Fibroblast of lung (primary cell): ENCODE measurements at regions not wholly inside any gene's neighbourhood (a gene's known extent, or its start where the extent isn't known, plus 50 kb on each side); places are given as distances from the start of the nearest gene placed in this dataset.

Experiments used
- DNase-seq, 2 donors: peaks; one replicate each; pipeline versions ENCODE4 v3.0.0 to v3.0.0-alpha.2; 2010; ENCODE audit warnings: low read depth in 2 of 2
- H2AFZ ChIP-seq: 2 replicates; pipeline ENCODE4 v1.5.1; 2012; ENCODE audit warnings: low read length, control low read depth, inconsistent platforms
- H3K27ac ChIP-seq: 2 replicates; pipeline ENCODE4 v1.5.1; 2011; ENCODE audit warnings: low read length, control low read depth; ENCODE audit not compliant: insufficient read depth
- H3K27me3 ChIP-seq: 2 replicates; pipeline ENCODE4 v1.5.1; 2011; ENCODE audit warnings: mild to moderate bottlenecking, low read length; ENCODE audit not compliant: control insufficient read depth, insufficient read depth
- H3K36me3 ChIP-seq: 2 replicates; pipeline ENCODE4 v1.5.1; 2011; ENCODE audit warnings: low read length; ENCODE audit not compliant: control insufficient read depth, insufficient read depth
- H3K4me1 ChIP-seq: 2 replicates; pipeline ENCODE4 v1.5.1; 2011; ENCODE audit warnings: low read length; ENCODE audit not compliant: control insufficient read depth, insufficient read depth; ENCODE audit errors: extremely low read depth
- H3K4me2 ChIP-seq: 2 replicates; pipeline ENCODE4 v1.5.1; 2011; ENCODE audit warnings: low read length, control low read depth; ENCODE audit not compliant: insufficient read depth; ENCODE audit errors: extremely low read depth
- H3K4me3 ChIP-seq, 4 experiments: fragments of 200-600 bp in 1 of 4; sonication (generic) in 1 of 4; replicated peaks in 1 of 4; 2 replicates each; pipeline ENCODE4 v1.5.1; 2011 to 2016; ENCODE audit warnings: low read length in 4 of 4, low read depth in 3 of 4, mild to moderate bottlenecking in 3 of 4, control low read depth in 2 of 4, inconsistent platforms in 1 of 4, mixed read lengths in 1 of 4; ENCODE audit not compliant: insufficient read depth in 1 of 4; ENCODE audit errors: control extremely low read depth in 1 of 4
- H3K79me2 ChIP-seq: 2 replicates; pipeline ENCODE4 v1.5.1; 2012; ENCODE audit warnings: mild to moderate bottlenecking, low read length, inconsistent platforms; ENCODE audit not compliant: control insufficient read depth, insufficient read depth
- H3K9ac ChIP-seq: 2 replicates; pipeline ENCODE4 v1.5.1; 2011; ENCODE audit warnings: mild to moderate bottlenecking, low read length, control low read depth; ENCODE audit not compliant: insufficient read depth
- H3K9me3 ChIP-seq: 2 replicates; pipeline ENCODE4 v1.5.1; 2012; ENCODE audit warnings: low read depth, low read length; ENCODE audit not compliant: control insufficient read depth, insufficient read depth
- H4K20me1 ChIP-seq: 2 replicates; pipeline ENCODE4 v1.5.1; 2011; ENCODE audit warnings: low read length; ENCODE audit not compliant: control insufficient read depth, insufficient read depth; ENCODE audit errors: extremely low read depth
- EZH2 ChIP-seq: IDR thresholded peaks from 2 replicates; pipeline ENCODE4 v1.5.1; 2012; ENCODE audit warnings: low read length, control low read depth, mild to moderate bottlenecking; ENCODE audit errors: missing control alignments
- TF ChIP-seq, protein P1 (sequence below), 2 donors: IDR thresholded peaks in 1 of 2; conservative IDR thresholded peaks in 1 of 2; 1 replicate in 1 of 2; 2 replicates in 1 of 2; pipeline ENCODE4 v1.5.1; 2011 to 2012; ENCODE audit warnings: low read length in 2 of 2, control low read depth in 1 of 2, inconsistent platforms in 1 of 2, low read depth in 1 of 2, mild to moderate bottlenecking in 1 of 2

DNA sequence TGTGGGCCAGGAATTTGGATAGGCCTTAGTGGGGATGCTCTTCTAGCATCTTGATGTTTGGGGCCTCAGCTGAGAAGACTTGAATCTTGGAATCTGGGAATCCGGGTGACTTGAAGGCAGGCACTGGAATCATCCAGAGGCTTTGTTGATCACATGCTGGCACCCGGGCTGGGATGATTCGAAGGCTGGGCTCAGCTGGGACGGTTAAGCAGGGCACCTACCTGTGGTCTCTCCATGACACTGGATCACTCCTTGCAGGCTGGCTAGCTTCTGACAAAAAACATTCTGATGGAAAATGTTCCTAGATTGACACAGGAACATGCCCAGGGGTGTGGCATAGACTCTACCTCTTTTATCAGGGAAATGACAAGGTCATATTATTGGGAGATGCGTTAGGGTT is 149.1 kb downstream of the TENT4A start:
- H2AFZ ChIP-seq = no peak overlapping the region
- no peaks in the 10 kb centered on the region for H3K9me3 ChIP-seq
- no peaks in the 10 kb centered on the region for H3K27me3 ChIP-seq

GRCh38 chr5:6867712-6868111 is 154.5 kb downstream of the TENT4A start:
- Histone ChIP-seq H3K36me3 (no peaks in the 10 kb centered on the region), H2AFZ (no peak overlapping the region), H3K79me2 (no peaks in the 10 kb centered on the region), H3K9me3 (no peaks in the 10 kb centered on the region), H3K4me1 (no peaks in the 10 kb centered on the region), H3K27me3 (no peaks in the 10 kb centered on the region), H3K4me2 (no peak overlapping the region), H3K9ac (no peak overlapping the region), H3K4me3 (no peak overlapping the region), H4K20me1 (no peaks in the 10 kb centered on the region), H3K27ac (no peak overlapping the region)
- DNase-seq = no peak
- TF ChIP-seq, protein P1, sequence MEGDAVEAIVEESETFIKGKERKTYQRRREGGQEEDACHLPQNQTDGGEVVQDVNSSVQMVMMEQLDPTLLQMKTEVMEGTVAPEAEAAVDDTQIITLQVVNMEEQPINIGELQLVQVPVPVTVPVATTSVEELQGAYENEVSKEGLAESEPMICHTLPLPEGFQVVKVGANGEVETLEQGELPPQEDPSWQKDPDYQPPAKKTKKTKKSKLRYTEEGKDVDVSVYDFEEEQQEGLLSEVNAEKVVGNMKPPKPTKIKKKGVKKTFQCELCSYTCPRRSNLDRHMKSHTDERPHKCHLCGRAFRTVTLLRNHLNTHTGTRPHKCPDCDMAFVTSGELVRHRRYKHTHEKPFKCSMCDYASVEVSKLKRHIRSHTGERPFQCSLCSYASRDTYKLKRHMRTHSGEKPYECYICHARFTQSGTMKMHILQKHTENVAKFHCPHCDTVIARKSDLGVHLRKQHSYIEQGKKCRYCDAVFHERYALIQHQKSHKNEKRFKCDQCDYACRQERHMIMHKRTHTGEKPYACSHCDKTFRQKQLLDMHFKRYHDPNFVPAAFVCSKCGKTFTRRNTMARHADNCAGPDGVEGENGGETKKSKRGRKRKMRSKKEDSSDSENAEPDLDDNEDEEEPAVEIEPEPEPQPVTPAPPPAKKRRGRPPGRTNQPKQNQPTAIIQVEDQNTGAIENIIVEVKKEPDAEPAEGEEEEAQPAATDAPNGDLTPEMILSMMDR (conservative IDR thresholded peaks at IDR 0.05 in 1 of 2, IDR thresholded peaks at IDR 0.05 in 1 of 2; ENCODE audit: low read depth in 1 of 2, low read length in 2 of 2) = no peak
- TF ChIP-seq EZH2 = no peak

More for the DNA sequence above, 149.1 kb downstream of the TENT4A start:
- Histone ChIP-seq H3K9ac (no peak overlapping the region), H3K4me3 (no peak overlapping the region), H3K36me3 (no peaks in the 10 kb centered on the region), H3K79me2 (no peaks in the 10 kb centered on the region), H3K27ac (no peak overlapping the region), H3K4me2 (no peak overlapping the region), H4K20me1 (no peaks in the 10 kb centered on the region), H3K4me1 (no peaks in the 10 kb centered on the region)
- no peak for TF ChIP-seq EZH2
- TF ChIP-seq, protein P1 (conservative IDR thresholded peaks at IDR 0.05 in 1 of 2, IDR thresholded peaks at IDR 0.05 in 1 of 2; ENCODE audit: low read depth in 1 of 2, low read length in 2 of 2) = no peak
- DNase-seq = no peak

- H3K4me3 ChIP-seq = no peak overlapping the region
- no peak overlapping the region for H3K27ac ChIP-seq
- H2AFZ ChIP-seq = no peak overlapping the region
- no peaks in the 10 kb centered on the region for H3K9me3 ChIP-seq
- H3K79me2 ChIP-seq = no peaks in the 10 kb centered on the region
- H3K4me2 ChIP-seq = no peak overlapping the region
- TF ChIP-seq, protein P1 (conservative IDR thresholded peaks at IDR 0.05 in 1 of 2, IDR thresholded peaks at IDR 0.05 in 1 of 2; ENCODE audit: low read depth in 1 of 2, low read length in 2 of 2) = no peak
- TF ChIP-seq EZH2 = no peak
- H3K4me1 ChIP-seq = no peaks in the 10 kb centered on the region
- no peak overlapping the region for H3K9ac ChIP-seq
- no peaks in the 10 kb centered on the region for H3K27me3 ChIP-seq
- DNase-seq = no peak
- no peaks in the 10 kb centered on the region for H4K20me1 ChIP-seq
- H3K36me3 ChIP-seq = no peaks in the 10 kb centered on the region
Measured at GRCh38 chr5:6868171-6868570, 154.9 kb downstream of the TENT4A start.
